PC-9 (cell line): ENCODE measurements at regions not wholly inside any gene's neighbourhood (a gene's known extent, or its start where the extent isn't known, plus 50 kb on each side); places are given as distances from the start of the nearest gene placed in this dataset.

Experiments used
- CTCF ChIP-seq: fragments of 200-600 bp; sonication (generic); conservative IDR thresholded peaks from 2 replicates; pipeline ENCODE4 v1.6.1; 2017; ENCODE audit warnings: mixed run types, antibody characterized with exemption, mild to moderate bottlenecking, moderate library complexity
- EZH2 ChIP-seq: fragments of 200-600 bp; sonication (generic); IDR thresholded peaks from 2 replicates; pipeline ENCODE4 v1.8.0; 2017; ENCODE audit warnings: antibody characterized with exemption, low read depth

GRCh38 chr14:97994020-97994531 is 1196.9 kb downstream of the VRK1 start:
- TF ChIP-seq CTCF: no peak
- no peak for TF ChIP-seq EZH2
